ENCODE measurements at regions not wholly inside any gene's neighbourhood (a gene's known extent, or its start where the extent isn't known, plus 50 kb on each side); places are given as distances from the start of the nearest gene placed in this dataset.

DNA sequence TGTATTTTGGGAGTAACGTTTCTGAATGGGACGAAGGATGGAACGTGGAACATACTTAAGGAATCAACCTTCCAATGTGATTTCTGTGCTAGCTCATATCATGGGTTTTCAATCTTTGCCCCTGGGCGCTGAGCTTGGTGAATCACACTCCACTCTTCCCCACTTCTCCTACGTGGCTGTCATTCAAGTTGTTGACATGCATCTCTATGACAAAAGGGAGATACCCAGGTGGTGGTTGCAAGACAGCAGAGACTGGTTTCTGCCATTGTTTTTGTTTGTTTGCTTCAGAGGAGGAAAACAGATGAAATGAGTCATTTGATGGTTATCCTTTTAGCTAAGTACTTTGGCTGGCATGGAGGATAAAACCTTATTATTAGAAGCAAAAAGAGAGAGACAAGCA, 573.9 kb downstream of the GATA3 start:
- no peak overlapping the region for H3K4me3 ChIP-seq (ENCODE audit: control insufficient read depth in 2 of 3, extremely low read depth in 1 of 3, insufficient read depth in 2 of 3, low read depth in 1 of 3, low read length in 3 of 3)

DNA sequence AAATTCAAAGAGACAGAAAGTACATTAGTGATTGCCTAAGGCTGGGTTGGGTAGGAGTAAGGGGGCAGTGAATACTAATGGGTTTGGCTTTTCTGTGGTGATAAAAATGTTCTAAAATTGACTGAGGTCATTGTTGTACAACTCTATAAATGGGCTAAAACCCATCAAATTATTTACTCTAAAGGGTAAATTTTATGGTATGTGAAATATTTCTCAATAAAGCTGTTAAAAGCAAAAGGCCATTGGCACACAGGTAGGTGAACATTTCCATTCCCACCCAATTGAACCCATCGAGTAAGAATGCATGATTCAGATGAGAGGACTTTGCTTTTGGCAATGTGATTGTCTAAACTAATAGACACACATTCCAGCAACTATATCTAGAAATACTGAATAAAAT, 579.4 kb downstream of the GATA3 start:
- TF ChIP-seq, protein P1, sequence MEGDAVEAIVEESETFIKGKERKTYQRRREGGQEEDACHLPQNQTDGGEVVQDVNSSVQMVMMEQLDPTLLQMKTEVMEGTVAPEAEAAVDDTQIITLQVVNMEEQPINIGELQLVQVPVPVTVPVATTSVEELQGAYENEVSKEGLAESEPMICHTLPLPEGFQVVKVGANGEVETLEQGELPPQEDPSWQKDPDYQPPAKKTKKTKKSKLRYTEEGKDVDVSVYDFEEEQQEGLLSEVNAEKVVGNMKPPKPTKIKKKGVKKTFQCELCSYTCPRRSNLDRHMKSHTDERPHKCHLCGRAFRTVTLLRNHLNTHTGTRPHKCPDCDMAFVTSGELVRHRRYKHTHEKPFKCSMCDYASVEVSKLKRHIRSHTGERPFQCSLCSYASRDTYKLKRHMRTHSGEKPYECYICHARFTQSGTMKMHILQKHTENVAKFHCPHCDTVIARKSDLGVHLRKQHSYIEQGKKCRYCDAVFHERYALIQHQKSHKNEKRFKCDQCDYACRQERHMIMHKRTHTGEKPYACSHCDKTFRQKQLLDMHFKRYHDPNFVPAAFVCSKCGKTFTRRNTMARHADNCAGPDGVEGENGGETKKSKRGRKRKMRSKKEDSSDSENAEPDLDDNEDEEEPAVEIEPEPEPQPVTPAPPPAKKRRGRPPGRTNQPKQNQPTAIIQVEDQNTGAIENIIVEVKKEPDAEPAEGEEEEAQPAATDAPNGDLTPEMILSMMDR (optimal IDR thresholded peaks at IDR 0.05 in 1 of 3, IDR thresholded peaks at IDR 0.05 in 1 of 3, conservative IDR thresholded peaks at IDR 0.05 in 1 of 3; ENCODE audit: extremely low read depth in 1 of 3, insufficient read depth in 2 of 3, low read length in 3 of 3) = no peak
- Histone ChIP-seq H3K9me3 (ENCODE audit: control insufficient read depth, low read depth, low read length) (no peaks in the 10 kb centered on the region), H3K4me2 (ENCODE audit: control insufficient read depth, extremely low read depth, insufficient read depth, low read depth, low read length) (peak overlapping the region; percentile 24), H3K36me3 (ENCODE audit: control insufficient read depth in 2 of 2, extremely low read depth in 1 of 2, insufficient read depth in 2 of 2, low read length in 2 of 2) (no peaks in the 10 kb centered on the region), H4K20me1 (ENCODE audit: control insufficient read depth, extremely low read depth, insufficient read depth, low read length) (no peaks in the 10 kb centered on the region), H3K9me1 (ENCODE audit: control insufficient read depth, extremely low read depth, insufficient read depth, low read length) (no peaks in the 10 kb centered on the region), H2AFZ (ENCODE audit: control insufficient read depth, low read length) (no peak overlapping the region), H3K9ac (ENCODE audit: control insufficient read depth, extremely low read depth, insufficient read depth, low read length) (no peak overlapping the region), H3K27ac (ENCODE audit: control insufficient read depth, insufficient read depth, low read length) (no peak overlapping the region), H3K27me3 (ENCODE audit: control insufficient read depth, extremely low read depth, insufficient read depth, low read length) (no peaks in the 10 kb centered on the region), H3K4me1 (ENCODE audit: control insufficient read depth, extremely low read depth, insufficient read depth, low read length) (peaks cover 15% of the 10 kb centered on the region), H3K79me2 (ENCODE audit: control insufficient read depth, insufficient read depth, low read length) (no peaks in the 10 kb centered on the region), H3K4me3 (ENCODE audit: control insufficient read depth in 2 of 3, extremely low read depth in 1 of 3, insufficient read depth in 2 of 3, low read depth in 1 of 3, low read length in 3 of 3) (no peak overlapping the region)
- DNase-seq (ENCODE audit: low read depth, low spot score) (peak; percentile 21), FAIRE-seq (peak; percentile 48)
- dilution Hi-C loops (cut with MboI; ENCODE audit: extremely low pct_ligation_motif_present, low sequenced_read_pairs) = no loop called here

More for the DNA sequence above, 573.9 kb downstream of the GATA3 start:
- no peaks in the 10 kb centered on the region for H3K9me3 ChIP-seq (ENCODE audit: control insufficient read depth, low read depth, low read length)
- peak; percentile 81 for FAIRE-seq
- no peaks in the 10 kb centered on the region for H3K9me1 ChIP-seq (ENCODE audit: control insufficient read depth, extremely low read depth, insufficient read depth, low read length)
- H4K20me1 ChIP-seq (ENCODE audit: control insufficient read depth, extremely low read depth, insufficient read depth, low read length) = no peaks in the 10 kb centered on the region
- H2AFZ ChIP-seq (ENCODE audit: control insufficient read depth, low read length) = no peak overlapping the region
- H3K4me1 ChIP-seq (ENCODE audit: control insufficient read depth, extremely low read depth, insufficient read depth, low read length) = peaks cover 8% of the 10 kb centered on the region
- no peaks in the 10 kb centered on the region for H3K36me3 ChIP-seq (ENCODE audit: control insufficient read depth in 2 of 2, extremely low read depth in 1 of 2, insufficient read depth in 2 of 2, low read length in 2 of 2)
- no peak overlapping the region for H3K27ac ChIP-seq (ENCODE audit: control insufficient read depth, insufficient read depth, low read length)
- dilution Hi-C loops (cut with MboI; ENCODE audit: extremely low pct_ligation_motif_present, low sequenced_read_pairs) = no loop called here
- H3K27me3 ChIP-seq (ENCODE audit: control insufficient read depth, extremely low read depth, insufficient read depth, low read length) = no peaks in the 10 kb centered on the region
- H3K79me2 ChIP-seq (ENCODE audit: control insufficient read depth, insufficient read depth, low read length) = no peaks in the 10 kb centered on the region
- peak; percentile 26 for DNase-seq (ENCODE audit: low read depth, low spot score)
- no peak overlapping the region for H3K4me2 ChIP-seq (ENCODE audit: control insufficient read depth, extremely low read depth, insufficient read depth, low read depth, low read length)
- TF ChIP-seq, protein P1 (optimal IDR thresholded peaks at IDR 0.05 in 1 of 3, IDR thresholded peaks at IDR 0.05 in 1 of 3, conservative IDR thresholded peaks at IDR 0.05 in 1 of 3; ENCODE audit: extremely low read depth in 1 of 3, insufficient read depth in 2 of 3, low read length in 3 of 3) = no peak
- TF ChIP-seq EZH2 (IDR thresholded peaks at IDR 0.05; ENCODE audit: low read length) = no peak
- no peak overlapping the region for H3K9ac ChIP-seq (ENCODE audit: control insufficient read depth, extremely low read depth, insufficient read depth, low read length)
